ENCODE measurements at regions not wholly inside any gene's neighbourhood (a gene's known extent, or its start where the extent isn't known, plus 50 kb on each side); places are given as distances from the start of the nearest gene placed in this dataset.

DNA sequence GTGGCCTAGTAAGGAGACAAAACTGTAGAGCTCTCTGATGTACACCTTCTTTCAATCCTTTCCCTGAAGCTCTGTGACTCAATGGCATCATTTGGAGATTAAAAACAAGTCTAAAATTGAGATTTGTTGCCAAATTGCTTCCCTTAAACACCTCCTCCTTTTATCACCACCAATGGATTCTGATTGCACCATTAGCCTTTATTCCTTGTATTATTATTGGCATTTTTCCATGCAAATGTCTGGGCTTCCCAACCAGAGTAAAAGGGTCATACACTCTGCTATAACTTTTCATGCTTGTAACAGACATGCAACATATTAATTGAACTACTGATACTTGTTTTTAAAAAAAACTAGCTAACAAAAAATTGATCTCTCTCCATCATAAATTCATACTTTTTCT, 124.2 kb downstream of the CCDC34 start:
- Histone ChIP-seq H3K27ac (ENCODE audit: low read depth in 1 of 2, low read length in 2 of 2) (no peak overlapping the region), H3K4me1 (ENCODE audit: control insufficient read depth in 4 of 4, insufficient read depth in 4 of 4, low read length in 3 of 4) (no peaks in the 10 kb centered on the region), H3K9ac (ENCODE audit: low read depth in 1 of 2, low read length in 2 of 2) (no peak overlapping the region), H3K9me3 (ENCODE audit: control insufficient read depth in 4 of 4, low read length in 3 of 4) (no peaks in the 10 kb centered on the region), H3K4me3 (ENCODE audit: low read depth in 1 of 3, low read length in 3 of 3) (no peak overlapping the region), H3K27me3 (ENCODE audit: control insufficient read depth in 4 of 4, insufficient read depth in 4 of 4, low read length in 3 of 4) (no peaks in the 10 kb centered on the region), H3K36me3 (ENCODE audit: control insufficient read depth in 4 of 4, insufficient read depth in 3 of 4, low read depth in 1 of 4, low read length in 3 of 4) (no peaks in the 10 kb centered on the region)
- TF ChIP-seq HNF4A (conservative IDR thresholded peaks at IDR 0.05) (no peak), JUND (IDR thresholded peaks at IDR 0.05) (no peak), GABPA (IDR thresholded peaks at IDR 0.05 in 1 of 2, conservative IDR thresholded peaks at IDR 0.05 in 1 of 2) (no peak), NR2F2 (IDR thresholded peaks at IDR 0.05) (no peak), FOXA1 (IDR thresholded peaks at IDR 0.05) (no peak), YY1 (IDR thresholded peaks at IDR 0.05) (no peak), RAD21 (IDR thresholded peaks at IDR 0.05) (no peak), EGR1 (IDR thresholded peaks at IDR 0.05; ENCODE audit: low read depth in 2 of 2) (no peak), SP1 (IDR thresholded peaks at IDR 0.05) (no peak)
- TF ChIP-seq, protein P1, sequence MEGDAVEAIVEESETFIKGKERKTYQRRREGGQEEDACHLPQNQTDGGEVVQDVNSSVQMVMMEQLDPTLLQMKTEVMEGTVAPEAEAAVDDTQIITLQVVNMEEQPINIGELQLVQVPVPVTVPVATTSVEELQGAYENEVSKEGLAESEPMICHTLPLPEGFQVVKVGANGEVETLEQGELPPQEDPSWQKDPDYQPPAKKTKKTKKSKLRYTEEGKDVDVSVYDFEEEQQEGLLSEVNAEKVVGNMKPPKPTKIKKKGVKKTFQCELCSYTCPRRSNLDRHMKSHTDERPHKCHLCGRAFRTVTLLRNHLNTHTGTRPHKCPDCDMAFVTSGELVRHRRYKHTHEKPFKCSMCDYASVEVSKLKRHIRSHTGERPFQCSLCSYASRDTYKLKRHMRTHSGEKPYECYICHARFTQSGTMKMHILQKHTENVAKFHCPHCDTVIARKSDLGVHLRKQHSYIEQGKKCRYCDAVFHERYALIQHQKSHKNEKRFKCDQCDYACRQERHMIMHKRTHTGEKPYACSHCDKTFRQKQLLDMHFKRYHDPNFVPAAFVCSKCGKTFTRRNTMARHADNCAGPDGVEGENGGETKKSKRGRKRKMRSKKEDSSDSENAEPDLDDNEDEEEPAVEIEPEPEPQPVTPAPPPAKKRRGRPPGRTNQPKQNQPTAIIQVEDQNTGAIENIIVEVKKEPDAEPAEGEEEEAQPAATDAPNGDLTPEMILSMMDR (IDR thresholded peaks at IDR 0.05; ENCODE audit: low read depth, low read length, missing input control): no peak
- TF ChIP-seq, protein P2, sequence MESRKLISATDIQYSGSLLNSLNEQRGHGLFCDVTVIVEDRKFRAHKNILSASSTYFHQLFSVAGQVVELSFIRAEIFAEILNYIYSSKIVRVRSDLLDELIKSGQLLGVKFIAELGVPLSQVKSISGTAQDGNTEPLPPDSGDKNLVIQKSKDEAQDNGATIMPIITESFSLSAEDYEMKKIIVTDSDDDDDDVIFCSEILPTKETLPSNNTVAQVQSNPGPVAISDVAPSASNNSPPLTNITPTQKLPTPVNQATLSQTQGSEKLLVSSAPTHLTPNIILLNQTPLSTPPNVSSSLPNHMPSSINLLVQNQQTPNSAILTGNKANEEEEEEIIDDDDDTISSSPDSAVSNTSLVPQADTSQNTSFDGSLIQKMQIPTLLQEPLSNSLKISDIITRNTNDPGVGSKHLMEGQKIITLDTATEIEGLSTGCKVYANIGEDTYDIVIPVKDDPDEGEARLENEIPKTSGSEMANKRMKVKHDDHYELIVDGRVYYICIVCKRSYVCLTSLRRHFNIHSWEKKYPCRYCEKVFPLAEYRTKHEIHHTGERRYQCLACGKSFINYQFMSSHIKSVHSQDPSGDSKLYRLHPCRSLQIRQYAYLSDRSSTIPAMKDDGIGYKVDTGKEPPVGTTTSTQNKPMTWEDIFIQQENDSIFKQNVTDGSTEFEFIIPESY (IDR thresholded peaks at IDR 0.05): no peak
- TF ChIP-seq, protein P3, sequence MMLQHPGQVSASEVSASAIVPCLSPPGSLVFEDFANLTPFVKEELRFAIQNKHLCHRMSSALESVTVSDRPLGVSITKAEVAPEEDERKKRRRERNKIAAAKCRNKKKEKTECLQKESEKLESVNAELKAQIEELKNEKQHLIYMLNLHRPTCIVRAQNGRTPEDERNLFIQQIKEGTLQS (IDR thresholded peaks at IDR 0.05): no peak
- TF ChIP-seq, protein P4, sequence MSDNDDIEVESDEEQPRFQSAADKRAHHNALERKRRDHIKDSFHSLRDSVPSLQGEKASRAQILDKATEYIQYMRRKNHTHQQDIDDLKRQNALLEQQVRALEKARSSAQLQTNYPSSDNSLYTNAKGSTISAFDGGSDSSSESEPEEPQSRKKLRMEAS (IDR thresholded peaks at IDR 0.05): no peak
- no peak for DNase-seq (ENCODE audit: low spot score)

DNA sequence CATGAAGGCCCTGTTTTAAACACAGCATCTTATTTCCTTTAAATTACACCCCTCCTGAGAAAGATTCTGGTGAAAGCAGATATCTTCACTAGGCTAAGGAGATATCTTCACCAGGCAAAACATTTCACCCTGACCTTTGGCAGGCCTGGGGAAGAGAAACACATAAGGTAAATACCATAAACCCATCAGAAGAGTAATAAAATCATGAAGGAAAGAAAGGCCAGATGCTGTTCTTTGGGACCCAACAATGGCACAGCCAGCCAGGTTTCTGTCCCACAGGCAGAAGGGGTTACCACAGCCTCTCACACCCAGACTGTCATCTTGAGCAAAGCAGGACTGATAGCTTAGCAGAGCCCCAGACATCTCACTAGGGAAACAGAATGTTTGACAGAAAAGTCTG, 125.4 kb downstream of the CCDC34 start:
- Histone ChIP-seq H3K36me3 (ENCODE audit: control insufficient read depth in 4 of 4, insufficient read depth in 3 of 4, low read depth in 1 of 4, low read length in 3 of 4) (no peaks in the 10 kb centered on the region), H3K9ac (ENCODE audit: low read depth in 1 of 2, low read length in 2 of 2) (no peak overlapping the region), H3K4me1 (ENCODE audit: control insufficient read depth in 4 of 4, insufficient read depth in 4 of 4, low read length in 3 of 4) (no peaks in the 10 kb centered on the region), H3K4me3 (ENCODE audit: low read depth in 1 of 3, low read length in 3 of 3) (no peak overlapping the region), H3K27ac (ENCODE audit: low read depth in 1 of 2, low read length in 2 of 2) (no peak overlapping the region), H3K27me3 (ENCODE audit: control insufficient read depth in 4 of 4, insufficient read depth in 4 of 4, low read length in 3 of 4) (no peaks in the 10 kb centered on the region), H3K9me3 (ENCODE audit: control insufficient read depth in 4 of 4, low read length in 3 of 4) (no peaks in the 10 kb centered on the region)
- DNase-seq (ENCODE audit: low spot score): no peak
- TF ChIP-seq, protein P5, sequence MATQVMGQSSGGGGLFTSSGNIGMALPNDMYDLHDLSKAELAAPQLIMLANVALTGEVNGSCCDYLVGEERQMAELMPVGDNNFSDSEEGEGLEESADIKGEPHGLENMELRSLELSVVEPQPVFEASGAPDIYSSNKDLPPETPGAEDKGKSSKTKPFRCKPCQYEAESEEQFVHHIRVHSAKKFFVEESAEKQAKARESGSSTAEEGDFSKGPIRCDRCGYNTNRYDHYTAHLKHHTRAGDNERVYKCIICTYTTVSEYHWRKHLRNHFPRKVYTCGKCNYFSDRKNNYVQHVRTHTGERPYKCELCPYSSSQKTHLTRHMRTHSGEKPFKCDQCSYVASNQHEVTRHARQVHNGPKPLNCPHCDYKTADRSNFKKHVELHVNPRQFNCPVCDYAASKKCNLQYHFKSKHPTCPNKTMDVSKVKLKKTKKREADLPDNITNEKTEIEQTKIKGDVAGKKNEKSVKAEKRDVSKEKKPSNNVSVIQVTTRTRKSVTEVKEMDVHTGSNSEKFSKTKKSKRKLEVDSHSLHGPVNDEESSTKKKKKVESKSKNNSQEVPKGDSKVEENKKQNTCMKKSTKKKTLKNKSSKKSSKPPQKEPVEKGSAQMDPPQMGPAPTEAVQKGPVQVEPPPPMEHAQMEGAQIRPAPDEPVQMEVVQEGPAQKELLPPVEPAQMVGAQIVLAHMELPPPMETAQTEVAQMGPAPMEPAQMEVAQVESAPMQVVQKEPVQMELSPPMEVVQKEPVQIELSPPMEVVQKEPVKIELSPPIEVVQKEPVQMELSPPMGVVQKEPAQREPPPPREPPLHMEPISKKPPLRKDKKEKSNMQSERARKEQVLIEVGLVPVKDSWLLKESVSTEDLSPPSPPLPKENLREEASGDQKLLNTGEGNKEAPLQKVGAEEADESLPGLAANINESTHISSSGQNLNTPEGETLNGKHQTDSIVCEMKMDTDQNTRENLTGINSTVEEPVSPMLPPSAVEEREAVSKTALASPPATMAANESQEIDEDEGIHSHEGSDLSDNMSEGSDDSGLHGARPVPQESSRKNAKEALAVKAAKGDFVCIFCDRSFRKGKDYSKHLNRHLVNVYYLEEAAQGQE (IDR thresholded peaks at IDR 0.05): no peak
- TF ChIP-seq JUND (IDR thresholded peaks at IDR 0.05) (no peak), SP1 (IDR thresholded peaks at IDR 0.05) (no peak)
- TF ChIP-seq, protein P1 (IDR thresholded peaks at IDR 0.05; ENCODE audit: low read depth, low read length, missing input control): no peak
- TF ChIP-seq, protein P4 (IDR thresholded peaks at IDR 0.05): no peak
